ENCODE measurements at regions not wholly inside any gene's neighbourhood (a gene's known extent, or its start where the extent isn't known, plus 50 kb on each side); places are given as distances from the start of the nearest gene placed in this dataset.

- TF ChIP-seq, protein P1, sequence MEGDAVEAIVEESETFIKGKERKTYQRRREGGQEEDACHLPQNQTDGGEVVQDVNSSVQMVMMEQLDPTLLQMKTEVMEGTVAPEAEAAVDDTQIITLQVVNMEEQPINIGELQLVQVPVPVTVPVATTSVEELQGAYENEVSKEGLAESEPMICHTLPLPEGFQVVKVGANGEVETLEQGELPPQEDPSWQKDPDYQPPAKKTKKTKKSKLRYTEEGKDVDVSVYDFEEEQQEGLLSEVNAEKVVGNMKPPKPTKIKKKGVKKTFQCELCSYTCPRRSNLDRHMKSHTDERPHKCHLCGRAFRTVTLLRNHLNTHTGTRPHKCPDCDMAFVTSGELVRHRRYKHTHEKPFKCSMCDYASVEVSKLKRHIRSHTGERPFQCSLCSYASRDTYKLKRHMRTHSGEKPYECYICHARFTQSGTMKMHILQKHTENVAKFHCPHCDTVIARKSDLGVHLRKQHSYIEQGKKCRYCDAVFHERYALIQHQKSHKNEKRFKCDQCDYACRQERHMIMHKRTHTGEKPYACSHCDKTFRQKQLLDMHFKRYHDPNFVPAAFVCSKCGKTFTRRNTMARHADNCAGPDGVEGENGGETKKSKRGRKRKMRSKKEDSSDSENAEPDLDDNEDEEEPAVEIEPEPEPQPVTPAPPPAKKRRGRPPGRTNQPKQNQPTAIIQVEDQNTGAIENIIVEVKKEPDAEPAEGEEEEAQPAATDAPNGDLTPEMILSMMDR (IDR thresholded peaks at IDR 0.05), result no peak
- no peak for TF ChIP-seq POLR2A (IDR thresholded peaks at IDR 0.05)
Observed at GRCh38 chr16:73845238-73846006, 451.2 kb upstream of the PSMD7 start.

All from right lobe of liver (tissue), 4 donors.